Fibroblast of villous mesenchyme (primary cell): ENCODE measurements at regions not wholly inside any gene's neighbourhood (a gene's known extent, or its start where the extent isn't known, plus 50 kb on each side); places are given as distances from the start of the nearest gene placed in this dataset.

ENCODE experiments used
- DNase-seq: peaks from one replicate; pipeline ENCODE4 v3.0.0-alpha.2; 2010; ENCODE audit warnings: low read depth
- H3K4me3 ChIP-seq: 2 replicates; pipeline ENCODE4 v1.5.1; 2011; ENCODE audit warnings: low read depth, mild to moderate bottlenecking, low read length
- CTCF ChIP-seq: IDR thresholded peaks from 2 replicates; pipeline ENCODE4 v1.5.1; 2012; ENCODE audit warnings: low read depth, mild to moderate bottlenecking, low read length; ENCODE audit not compliant: insufficient read depth

DNA sequence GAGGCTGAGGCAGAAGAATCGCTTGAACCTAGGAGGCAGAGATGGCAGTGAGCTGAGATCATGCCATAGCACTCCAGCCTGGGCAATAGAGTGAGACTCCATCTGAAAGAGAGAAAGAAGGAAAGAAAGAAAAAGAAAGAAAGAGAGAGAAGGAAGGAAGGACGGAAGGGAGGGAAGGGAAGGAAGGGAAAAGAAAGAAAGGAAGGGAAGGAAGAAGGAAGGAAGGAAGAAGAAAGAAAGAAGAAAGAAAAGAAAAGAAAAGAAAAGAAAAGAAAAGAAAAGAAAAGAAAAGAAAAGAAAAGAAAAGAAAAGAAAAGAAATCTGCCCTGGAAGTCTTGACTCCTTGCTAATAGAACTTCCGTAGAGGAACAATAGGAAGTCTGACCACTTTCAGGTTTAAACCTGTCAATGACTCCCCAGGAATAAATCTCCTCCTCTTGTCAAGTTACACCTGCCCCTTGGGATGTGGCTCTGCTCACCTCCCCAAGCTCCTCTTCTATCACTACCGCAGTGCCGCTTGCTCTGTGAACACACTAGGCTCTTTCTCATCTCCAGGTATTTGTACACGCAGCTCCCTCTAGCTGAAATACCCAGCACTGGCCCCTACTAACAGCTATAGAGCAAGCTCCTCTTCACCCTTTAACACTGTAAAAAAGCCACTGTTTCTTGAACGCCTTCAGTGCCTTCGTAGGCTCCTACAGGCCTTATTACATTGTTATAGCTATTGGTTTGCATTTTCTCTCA is 773.1 kb upstream of the TBX3 start:
- DNase-seq, result no peak
- no peak for TF ChIP-seq CTCF
- no peak overlapping the region for H3K4me3 ChIP-seq

GRCh38 chr12:115455268-115455681 is 771.3 kb upstream of the TBX3 start:
- TF ChIP-seq CTCF, result no peak
- peak; percentile 66 for DNase-seq
- H3K4me3 ChIP-seq, result no peak overlapping the region

DNA sequence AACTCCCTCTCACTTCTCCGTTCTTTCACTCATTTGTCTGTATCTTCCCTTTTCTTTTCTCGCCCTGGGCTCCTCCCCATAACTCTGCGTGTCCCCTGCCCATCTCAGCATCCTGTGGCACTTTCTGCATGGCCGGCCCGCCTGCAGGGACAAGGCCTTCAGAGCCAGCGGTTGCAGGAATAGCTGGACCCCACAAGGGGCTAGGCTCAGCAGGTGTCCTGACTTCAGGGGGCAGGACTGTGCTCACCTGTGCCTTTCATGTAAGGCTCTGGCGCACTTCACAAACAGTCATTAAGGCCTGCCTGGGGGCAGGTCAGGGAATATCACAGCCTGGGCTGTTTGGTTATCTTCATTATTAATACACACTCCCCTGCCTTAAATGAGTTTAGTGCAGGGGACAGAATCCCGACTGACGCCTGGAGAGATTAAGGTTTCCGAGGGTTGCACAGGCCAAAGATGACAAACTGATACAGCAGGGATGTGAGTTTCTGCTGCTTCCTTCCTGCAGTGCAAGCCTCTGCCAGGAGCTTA is 768.8 kb upstream of the TBX3 start:
- no peak for DNase-seq
- TF ChIP-seq CTCF, result no peak
- H3K4me3 ChIP-seq, result no peak overlapping the region

DNA sequence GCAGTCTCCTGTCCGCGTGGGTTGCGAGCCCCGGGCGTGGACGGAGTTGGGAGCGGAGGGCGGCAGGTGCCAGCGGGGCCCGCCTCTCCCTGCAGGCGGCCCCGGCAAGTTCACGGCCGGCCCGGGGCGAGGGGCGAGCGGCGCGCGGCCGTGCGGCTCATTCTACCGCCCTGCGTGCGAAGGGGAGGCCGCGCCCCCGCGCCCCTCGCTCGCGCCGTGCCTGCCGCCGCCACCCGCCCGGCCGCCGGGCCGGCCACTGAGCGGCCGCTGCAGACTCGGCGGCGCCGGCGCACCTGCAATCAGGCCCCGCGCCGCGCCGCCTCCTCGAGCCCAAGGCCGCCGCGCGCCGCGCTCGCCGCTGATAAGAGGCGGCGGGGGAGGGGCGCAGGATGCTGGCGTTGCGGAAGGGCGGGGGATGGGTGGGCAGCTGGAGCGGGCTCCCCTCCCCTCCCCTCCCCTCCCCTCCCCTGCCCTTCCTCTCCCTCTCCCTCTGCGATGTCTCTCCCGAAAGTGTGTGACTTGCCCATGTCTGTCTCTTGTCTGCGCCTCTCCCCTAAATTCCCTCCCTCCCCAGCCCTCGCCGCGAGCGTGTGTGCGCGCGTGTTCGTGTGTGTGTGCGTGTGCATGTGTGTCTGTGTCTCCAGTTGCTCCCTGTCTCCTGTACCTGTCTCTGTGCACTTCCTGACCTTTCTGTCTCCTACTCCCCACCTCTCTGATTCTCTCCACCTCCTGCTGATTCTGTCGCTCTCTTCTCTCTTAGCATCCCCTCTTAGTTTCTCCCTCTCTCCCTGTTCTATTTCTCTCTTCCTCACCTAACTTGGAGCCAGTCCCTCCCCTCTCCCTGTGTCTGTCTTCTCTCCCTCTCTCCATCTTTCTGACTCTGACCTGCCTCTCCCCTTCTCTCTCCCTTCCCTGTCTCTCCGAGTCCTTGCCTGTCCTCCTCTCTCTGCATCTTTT is 768.1 kb upstream of the TBX3 start:
- DNase-seq, result peak; percentile 21
- TF ChIP-seq CTCF, result no peak
- H3K4me3 ChIP-seq, result peak overlapping the region; percentile 37

DNA sequence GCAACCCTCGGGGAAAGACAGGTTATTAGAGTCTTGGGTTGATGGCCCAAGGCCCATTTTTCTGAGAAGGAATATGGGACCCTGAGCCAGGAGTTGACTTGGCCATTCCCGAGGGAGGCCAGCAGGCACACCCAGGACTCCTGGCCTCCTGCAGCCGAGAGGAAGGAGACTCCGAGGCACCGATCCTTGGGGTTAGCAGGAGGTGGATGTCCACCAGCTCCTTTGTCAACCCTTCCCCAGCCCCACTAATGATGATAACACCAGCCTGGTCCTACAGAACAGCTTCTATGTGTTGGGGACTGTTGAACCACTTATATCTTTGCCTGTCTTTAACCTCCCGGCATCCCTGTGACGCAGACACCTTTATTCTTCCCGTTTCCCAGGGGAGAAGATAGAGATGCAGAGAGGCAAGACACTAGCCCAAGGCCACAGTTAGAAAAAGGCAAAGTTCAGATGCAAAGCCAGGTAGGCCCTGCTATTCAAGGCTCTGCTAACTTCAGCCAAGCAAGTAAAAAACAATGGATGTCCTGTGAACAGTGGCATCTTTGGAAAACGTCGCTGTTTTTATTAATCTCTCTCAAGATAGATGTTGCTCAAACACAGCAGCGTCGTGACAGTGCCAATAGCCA is 767.3 kb upstream of the TBX3 start:
- DNase-seq, result no peak
- peak overlapping the region; percentile 37 for H3K4me3 ChIP-seq
- no peak for TF ChIP-seq CTCF

- no peak overlapping the region for H3K4me3 ChIP-seq
- no peak for DNase-seq
- TF ChIP-seq CTCF, result no peak
Observed at GRCh38 chr12:115450710-115451109, 766.7 kb upstream of the TBX3 start.
